NCI-H1105 treated with DMSO at 0.1 percent for 48 hours (cell line): ENCODE measurements at regions not wholly inside any gene's neighbourhood (a gene's known extent, or its start where the extent isn't known, plus 50 kb on each side); places are given as distances from the start of the nearest gene placed in this dataset.

Experiments
- DNase-seq: peaks from one replicate; lab custom pipeline; 2025; lab: John Stamatoyannopoulos, UW

- no peak for DNase-seq
Measured at GRCh38 chr1:96964761-96965160, 243.2 kb downstream of the PTBP2 start.

GRCh38 chr1:96966536-96967138, 245.1 kb downstream of the PTBP2 start:
- DNase-seq = peak; percentile 81

- DNase-seq = no peak
Measured at GRCh38 chr1:96967311-96967710, 245.7 kb downstream of the PTBP2 start.

GRCh38 chr1:96968541-96968940, 247.0 kb downstream of the PTBP2 start:
- no peak for DNase-seq

GRCh38 chr1:96968983-96969382, 247.4 kb downstream of the PTBP2 start:
- DNase-seq = no peak

GRCh38 chr1:96969656-96970163, 248.1 kb downstream of the PTBP2 start:
- DNase-seq = no peak

GRCh38 chr1:96971439-96971838, 249.9 kb downstream of the PTBP2 start:
- DNase-seq = no peak

- DNase-seq = no peak
Measured at GRCh38 chr1:96971849-96972602, 250.4 kb downstream of the PTBP2 start.

GRCh38 chr1:96973605-96974004, 252.0 kb downstream of the PTBP2 start:
- peak; percentile 35 for DNase-seq

GRCh38 chr1:96978444-96978843, 256.9 kb downstream of the PTBP2 start:
- DNase-seq = no peak

GRCh38 chr1:96978901-96979300, 257.3 kb downstream of the PTBP2 start:
- DNase-seq = peak; percentile 64

GRCh38 chr1:96979304-96980268, 258.0 kb downstream of the PTBP2 start:
- peak; percentile 97 for DNase-seq

GRCh38 chr1:96980448-96980847, 258.9 kb downstream of the PTBP2 start:
- DNase-seq = no peak

- no peak for DNase-seq
Measured at GRCh38 chr1:96981181-96981580, 259.6 kb downstream of the PTBP2 start.

GRCh38 chr1:96982118-96982517, 260.5 kb downstream of the PTBP2 start:
- no peak for DNase-seq

GRCh38 chr1:96983866-96984265, 262.3 kb downstream of the PTBP2 start:
- no peak for DNase-seq

GRCh38 chr1:96987186-96987703, 265.7 kb downstream of the PTBP2 start:
- DNase-seq = no peak

GRCh38 chr1:96989302-96989701, 267.7 kb downstream of the PTBP2 start:
- no peak for DNase-seq

GRCh38 chr1:96990136-96990535, 268.6 kb downstream of the PTBP2 start:
- no peak for DNase-seq

GRCh38 chr1:96991261-96991660, 269.7 kb downstream of the PTBP2 start:
- DNase-seq = no peak

GRCh38 chr1:96992871-96993270, 271.3 kb downstream of the PTBP2 start:
- no peak for DNase-seq

GRCh38 chr1:96995351-96995750, 273.8 kb downstream of the PTBP2 start:
- no peak for DNase-seq
